GM10266 (cell line): ENCODE measurements at regions not wholly inside any gene's neighbourhood (a gene's known extent, or its start where the extent isn't known, plus 50 kb on each side); places are given as distances from the start of the nearest gene placed in this dataset.

Experiments
- DNase-seq: peaks from one replicate; pipeline ENCODE4 v3.0.0; 2012; ENCODE audit errors: extremely low spot score
- CTCF ChIP-seq: IDR thresholded peaks from 2 replicates; pipeline ENCODE4 v1.5.1; 2012; ENCODE audit warnings: mild to moderate bottlenecking, low read depth; ENCODE audit not compliant: control insufficient read depth, insufficient read depth; ENCODE audit errors: missing control alignments

- no peak for DNase-seq
- TF ChIP-seq CTCF = no peak
These were observed 503.6 kb upstream of the MGMT start for GRCh38 chr10:128963211-128964099.

- DNase-seq = no peak
- no peak for TF ChIP-seq CTCF
These were observed 503.0 kb upstream of the MGMT start for GRCh38 chr10:128964100-128964403.

GRCh38 chr10:128967980-128968756, 498.9 kb upstream of the MGMT start:
- DNase-seq = no peak
- TF ChIP-seq CTCF = no peak

- TF ChIP-seq CTCF = no peak
- no peak for DNase-seq
These were observed 497.5 kb upstream of the MGMT start for GRCh38 chr10:128969551-128969950.

- DNase-seq = no peak
- no peak for TF ChIP-seq CTCF
These were observed 495.5 kb upstream of the MGMT start for GRCh38 chr10:128971374-128972035.

GRCh38 chr10:128972036-128972405, 495.0 kb upstream of the MGMT start:
- TF ChIP-seq CTCF = no peak
- no peak for DNase-seq
